Activated CD4-positive, alpha-beta T cell treated with anti-CD3 and anti-CD28 coated beads for 24 hours (primary cell): ENCODE measurements at regions not wholly inside any gene's neighbourhood (a gene's known extent, or its start where the extent isn't known, plus 50 kb on each side); places are given as distances from the start of the nearest gene placed in this dataset.
"Not testable (repeated sequence)": the region's sequence is repeated elsewhere in the genome, so short reads cannot be mapped to it uniquely, and the experiment has no call there.

Experiments used
- DNase-seq, 2 donors: peaks; one replicate each; pipeline ENCODE4 v3.0.0-alpha.2; 2020; ENCODE audit warnings: low read depth in 2 of 2

- DNase-seq = no peak
These were observed 199.8 kb downstream of the LRRC70 start for GRCh38 chr5:62778316-62779009.

- DNase-seq = not testable (repeated sequence)
These were observed 198.5 kb downstream of the LRRC70 start for GRCh38 chr5:62777081-62777480.

DNA sequence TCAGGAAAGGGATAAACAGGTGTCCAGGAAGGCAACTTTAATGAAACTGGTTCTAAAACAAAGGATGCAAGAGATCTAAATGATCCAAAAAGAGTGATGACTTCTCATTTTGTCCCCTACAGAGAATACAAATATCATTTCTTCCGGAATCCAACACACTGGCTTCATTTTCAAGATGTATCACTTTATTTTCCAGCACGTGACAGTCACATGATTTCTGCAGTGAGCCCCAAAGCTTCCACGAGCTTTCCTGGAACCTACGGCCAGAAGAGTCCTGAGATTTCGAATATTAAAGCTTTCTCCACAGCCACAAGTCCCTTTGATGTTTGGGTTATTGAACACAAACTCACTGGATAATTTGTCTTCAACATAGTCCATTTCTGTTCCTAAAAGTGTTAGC lies 198.0 kb downstream of the LRRC70 start:
- not testable (repeated sequence) for DNase-seq

DNA sequence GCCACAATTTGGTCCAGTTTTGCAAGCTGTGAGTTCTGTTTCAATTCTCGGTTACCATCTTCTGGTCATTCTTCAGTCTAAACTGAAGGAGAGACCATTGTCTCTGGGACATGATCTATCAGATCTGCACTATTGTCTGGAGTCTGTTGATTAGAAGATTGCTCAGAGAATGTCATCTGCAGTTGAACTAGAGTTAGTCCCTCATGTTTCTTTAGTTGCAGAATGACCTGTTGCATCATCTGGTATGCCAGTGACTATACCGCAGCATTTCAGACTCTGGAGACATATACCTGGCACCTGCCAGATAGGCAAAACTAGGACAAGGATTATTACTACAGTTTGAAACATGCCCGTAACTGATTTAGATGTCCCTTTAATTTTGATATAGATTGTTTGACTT lies 194.8 kb downstream of the LRRC70 start:
- DNase-seq = no peak

- no peak for DNase-seq
These were observed 192.7 kb downstream of the LRRC70 start for GRCh38 chr5:62771341-62771740.

- DNase-seq = no peak
These were observed 189.0 kb downstream of the LRRC70 start for GRCh38 chr5:62767650-62768049.

GRCh38 chr5:62767077-62767476 lies 188.5 kb downstream of the LRRC70 start:
- no peak for DNase-seq

GRCh38 chr5:62762503-62762902 lies 183.9 kb downstream of the LRRC70 start:
- no peak for DNase-seq

DNA sequence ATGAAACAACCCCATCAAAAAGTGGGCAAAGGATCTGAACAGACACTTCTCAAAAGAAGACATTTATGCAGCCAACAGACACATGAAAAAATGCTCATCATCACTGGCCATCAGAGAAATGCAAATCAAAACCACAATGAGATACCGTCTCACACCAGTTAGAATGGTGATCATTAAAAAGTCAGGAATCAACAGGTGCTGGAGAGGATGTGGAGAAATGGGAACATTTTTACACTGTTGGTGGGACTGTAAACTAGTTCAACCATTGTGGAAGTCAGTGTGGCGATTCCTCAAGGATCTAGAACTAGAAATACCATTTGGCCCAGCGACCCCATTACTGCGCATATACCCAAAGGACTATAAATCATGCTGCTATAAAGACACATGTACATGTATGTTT lies 179.1 kb downstream of the LRRC70 start:
- not testable (repeated sequence) for DNase-seq

DNA sequence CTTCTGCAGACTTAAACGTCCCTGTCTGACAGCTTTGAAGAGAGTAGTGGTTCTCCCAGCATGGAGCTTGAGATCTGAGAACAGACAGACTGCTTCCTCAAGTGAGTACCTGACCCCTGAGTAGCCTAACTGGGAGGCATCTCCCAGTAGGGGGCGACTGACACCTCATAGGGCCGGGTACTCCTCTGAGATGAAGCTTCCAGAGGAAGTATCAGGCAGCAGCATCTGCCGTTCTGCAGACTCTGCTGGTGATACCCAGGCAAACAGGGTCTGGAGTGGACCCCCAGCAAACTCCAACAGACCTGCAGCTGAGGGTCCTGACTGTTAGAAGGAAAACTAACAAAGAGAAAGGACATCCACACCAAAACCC lies 174.4 kb downstream of the LRRC70 start:
- not testable (repeated sequence) for DNase-seq

- not testable (repeated sequence) for DNase-seq
These were observed 173.7 kb downstream of the LRRC70 start for GRCh38 chr5:62752056-62752997.

DNA sequence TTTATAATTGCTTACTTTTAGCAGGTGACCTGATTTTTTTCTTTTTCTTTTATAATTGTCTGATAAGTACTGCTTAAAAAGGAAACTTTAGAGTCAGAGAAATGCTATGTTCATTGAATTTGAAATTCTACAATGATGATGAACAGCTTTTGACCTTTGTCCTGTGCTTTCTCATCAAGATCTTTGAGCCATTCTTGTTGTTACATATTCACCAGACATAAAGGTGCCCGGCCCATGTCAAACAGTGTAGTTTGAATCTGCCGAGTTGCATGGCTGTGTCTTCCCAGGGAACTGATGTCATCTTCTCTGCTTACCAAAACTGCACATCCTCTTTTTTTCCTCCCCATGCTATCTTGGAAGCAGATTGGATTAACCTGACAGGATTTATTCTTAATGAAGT lies 163.6 kb downstream of the LRRC70 start:
- DNase-seq = no peak

GRCh38 chr5:62741761-62742160 lies 163.1 kb downstream of the LRRC70 start:
- DNase-seq = no peak

GRCh38 chr5:62737766-62738165 lies 159.1 kb downstream of the LRRC70 start:
- DNase-seq = no peak

DNA sequence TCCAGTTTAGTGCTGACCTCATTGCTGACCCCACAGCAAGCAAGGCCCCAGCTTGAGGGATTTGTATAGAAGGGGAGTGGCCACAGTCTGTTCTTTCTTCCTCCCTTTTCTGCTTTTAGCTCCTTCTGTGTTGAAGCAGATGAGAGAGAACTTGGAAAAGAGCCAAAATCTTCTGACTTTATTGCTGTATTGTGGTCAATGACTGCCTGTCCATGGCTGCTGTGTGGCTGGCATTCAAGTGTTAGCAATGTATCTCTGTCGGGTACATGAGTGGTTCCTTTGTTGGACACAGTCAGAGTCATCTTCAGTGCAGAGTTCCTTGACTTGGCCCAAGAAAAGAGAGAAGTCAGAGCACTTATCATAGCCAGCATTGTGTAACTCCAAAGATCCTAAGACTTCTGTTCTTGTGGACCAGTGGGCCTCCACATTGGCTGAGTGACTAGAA lies 154.1 kb downstream of the LRRC70 start:
- DNase-seq = no peak

GRCh38 chr5:62731022-62731421 lies 152.4 kb downstream of the LRRC70 start:
- no peak for DNase-seq

DNA sequence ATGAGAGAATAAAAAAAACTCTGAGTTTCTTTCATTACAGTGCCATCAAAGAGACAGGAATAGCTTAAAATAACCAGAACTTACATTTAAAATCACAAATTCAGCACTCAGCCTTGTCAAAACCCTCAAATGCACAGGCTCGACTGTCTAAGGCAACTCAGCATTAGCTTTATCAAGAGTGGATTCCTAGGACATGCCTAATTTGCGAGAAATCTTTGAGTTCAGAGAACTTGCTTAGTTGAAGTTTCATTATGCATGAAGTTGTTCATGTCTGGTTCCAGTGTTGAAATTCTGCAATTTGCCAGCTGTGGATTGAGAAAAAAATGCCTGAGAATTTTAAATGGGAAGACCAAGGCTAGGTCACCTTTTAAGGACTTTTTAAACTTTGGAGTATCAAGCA lies 151.1 kb downstream of the LRRC70 start:
- no peak for DNase-seq

DNA sequence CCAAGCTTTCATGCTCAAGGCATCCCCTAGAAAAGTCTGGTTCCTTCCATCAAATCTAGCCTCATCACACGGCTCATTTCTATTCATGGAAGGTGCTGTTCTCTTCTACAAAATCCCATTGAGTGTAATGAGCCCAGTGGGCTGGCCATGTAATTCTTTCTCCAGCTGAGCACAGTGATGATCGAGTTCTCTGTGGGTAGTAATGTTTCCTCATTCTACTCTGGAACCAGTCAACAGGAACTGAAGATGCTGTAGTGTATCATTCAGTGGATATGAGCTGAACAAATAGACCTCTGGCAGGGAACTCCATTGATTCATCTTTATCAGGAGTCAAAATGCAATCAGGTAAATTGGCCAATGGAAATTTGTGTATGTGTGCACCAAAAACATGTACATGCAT lies 149.2 kb downstream of the LRRC70 start:
- no peak for DNase-seq

- no peak for DNase-seq
These were observed 148.6 kb downstream of the LRRC70 start for GRCh38 chr5:62727184-62727583.

- DNase-seq = no peak
These were observed 143.7 kb downstream of the LRRC70 start for GRCh38 chr5:62722360-62722759.

DNA sequence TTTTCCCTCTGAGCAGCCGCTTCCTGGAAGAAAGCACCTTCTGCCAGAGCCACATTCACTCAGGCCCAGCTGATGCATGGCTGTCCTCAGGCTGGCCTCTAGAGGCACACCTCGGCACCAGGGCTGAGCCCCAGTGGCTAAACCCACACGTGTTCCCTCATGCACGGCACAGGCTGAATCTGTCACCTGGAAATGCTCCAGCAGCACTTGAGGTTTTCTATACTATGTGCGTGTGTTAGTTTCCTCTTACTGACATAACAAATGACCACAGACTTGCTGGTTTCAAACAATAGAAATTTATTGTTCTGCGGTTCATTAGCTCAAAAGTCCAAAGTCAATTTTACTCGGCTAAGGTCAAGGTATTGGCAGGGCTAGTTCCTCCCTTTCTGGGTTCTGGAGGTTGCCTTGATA lies 141.4 kb downstream of the LRRC70 start:
- no peak for DNase-seq

DNA sequence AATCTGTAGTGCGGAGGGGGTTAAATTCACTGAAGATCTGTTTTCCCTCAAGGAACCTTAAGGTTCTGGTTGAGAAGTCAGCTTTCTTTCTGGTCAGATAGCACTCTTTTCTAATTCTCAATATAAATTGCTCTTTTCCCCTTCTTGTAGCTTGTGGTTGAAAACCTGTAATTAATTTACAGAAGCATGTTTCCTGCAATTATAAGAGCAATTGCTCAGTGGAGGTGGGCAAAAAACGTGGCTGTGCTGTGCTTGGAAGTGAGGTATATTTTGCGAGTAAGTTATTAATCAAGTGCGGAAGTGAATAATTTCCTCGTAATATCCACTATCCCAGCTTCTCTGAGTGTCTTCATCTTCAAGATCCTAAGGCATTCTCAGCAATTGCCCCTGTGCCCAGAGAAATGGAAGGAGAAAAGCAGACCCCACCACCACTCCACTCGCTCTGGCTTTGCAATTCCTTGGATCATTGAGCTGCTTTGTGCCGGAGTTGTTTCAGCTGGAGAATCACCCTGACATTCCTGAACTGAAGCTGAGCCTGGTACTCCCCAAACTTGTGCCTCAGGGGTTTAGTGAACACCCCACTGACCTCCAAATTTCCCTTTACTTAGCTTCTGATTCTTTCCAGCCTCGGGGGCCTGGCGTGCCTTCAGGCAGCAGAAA lies 140.6 kb downstream of the LRRC70 start:
- no peak for DNase-seq
